ENCODE measurements at regions not wholly inside any gene's neighbourhood (a gene's known extent, or its start where the extent isn't known, plus 50 kb on each side); places are given as distances from the start of the nearest gene placed in this dataset.

DNA sequence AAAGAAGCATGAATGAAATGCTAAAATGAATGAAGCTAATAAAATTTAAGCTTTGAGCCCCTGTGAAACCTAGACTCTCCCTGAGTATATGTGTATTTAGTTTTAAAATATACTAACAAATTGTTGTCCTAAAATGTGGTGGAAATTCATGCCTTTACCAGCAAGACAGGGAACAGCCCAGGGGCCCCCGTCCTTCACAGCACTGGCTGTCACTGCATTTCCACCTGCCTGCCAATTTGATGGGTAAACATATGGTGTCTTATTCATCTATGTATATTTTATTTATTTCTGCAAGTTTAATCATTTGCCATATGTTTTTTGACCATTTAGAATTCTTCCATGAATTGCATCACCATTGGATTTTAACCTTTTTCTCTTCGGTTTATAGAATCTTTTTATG lies 463.7 kb upstream of the NBEA start:
- Histone ChIP-seq H3K27ac (replicated peaks) (no peak overlapping the region), H3K27me3 (ENCODE audit: insufficient read depth, poor library complexity, severe bottlenecking) (no peaks in the 10 kb centered on the region), H3K4me3 (replicated peaks; ENCODE audit: insufficient read depth, low read length) (no peak overlapping the region)
- TF ChIP-seq SPI1 (IDR thresholded peaks at IDR 0.05; ENCODE audit: borderline replicate concordance, low read depth) (no peak), POLR2AphosphoS5 (IDR thresholded peaks at IDR 0.05; ENCODE audit: low read depth) (no peak), GABPA (IDR thresholded peaks at IDR 0.05; ENCODE audit: low read depth) (no peak)
- TF ChIP-seq, protein P1, sequence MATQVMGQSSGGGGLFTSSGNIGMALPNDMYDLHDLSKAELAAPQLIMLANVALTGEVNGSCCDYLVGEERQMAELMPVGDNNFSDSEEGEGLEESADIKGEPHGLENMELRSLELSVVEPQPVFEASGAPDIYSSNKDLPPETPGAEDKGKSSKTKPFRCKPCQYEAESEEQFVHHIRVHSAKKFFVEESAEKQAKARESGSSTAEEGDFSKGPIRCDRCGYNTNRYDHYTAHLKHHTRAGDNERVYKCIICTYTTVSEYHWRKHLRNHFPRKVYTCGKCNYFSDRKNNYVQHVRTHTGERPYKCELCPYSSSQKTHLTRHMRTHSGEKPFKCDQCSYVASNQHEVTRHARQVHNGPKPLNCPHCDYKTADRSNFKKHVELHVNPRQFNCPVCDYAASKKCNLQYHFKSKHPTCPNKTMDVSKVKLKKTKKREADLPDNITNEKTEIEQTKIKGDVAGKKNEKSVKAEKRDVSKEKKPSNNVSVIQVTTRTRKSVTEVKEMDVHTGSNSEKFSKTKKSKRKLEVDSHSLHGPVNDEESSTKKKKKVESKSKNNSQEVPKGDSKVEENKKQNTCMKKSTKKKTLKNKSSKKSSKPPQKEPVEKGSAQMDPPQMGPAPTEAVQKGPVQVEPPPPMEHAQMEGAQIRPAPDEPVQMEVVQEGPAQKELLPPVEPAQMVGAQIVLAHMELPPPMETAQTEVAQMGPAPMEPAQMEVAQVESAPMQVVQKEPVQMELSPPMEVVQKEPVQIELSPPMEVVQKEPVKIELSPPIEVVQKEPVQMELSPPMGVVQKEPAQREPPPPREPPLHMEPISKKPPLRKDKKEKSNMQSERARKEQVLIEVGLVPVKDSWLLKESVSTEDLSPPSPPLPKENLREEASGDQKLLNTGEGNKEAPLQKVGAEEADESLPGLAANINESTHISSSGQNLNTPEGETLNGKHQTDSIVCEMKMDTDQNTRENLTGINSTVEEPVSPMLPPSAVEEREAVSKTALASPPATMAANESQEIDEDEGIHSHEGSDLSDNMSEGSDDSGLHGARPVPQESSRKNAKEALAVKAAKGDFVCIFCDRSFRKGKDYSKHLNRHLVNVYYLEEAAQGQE (IDR thresholded peaks at IDR 0.05; ENCODE audit: insufficient replicate concordance, low read depth), result no peak
- TF ChIP-seq, protein P2, sequence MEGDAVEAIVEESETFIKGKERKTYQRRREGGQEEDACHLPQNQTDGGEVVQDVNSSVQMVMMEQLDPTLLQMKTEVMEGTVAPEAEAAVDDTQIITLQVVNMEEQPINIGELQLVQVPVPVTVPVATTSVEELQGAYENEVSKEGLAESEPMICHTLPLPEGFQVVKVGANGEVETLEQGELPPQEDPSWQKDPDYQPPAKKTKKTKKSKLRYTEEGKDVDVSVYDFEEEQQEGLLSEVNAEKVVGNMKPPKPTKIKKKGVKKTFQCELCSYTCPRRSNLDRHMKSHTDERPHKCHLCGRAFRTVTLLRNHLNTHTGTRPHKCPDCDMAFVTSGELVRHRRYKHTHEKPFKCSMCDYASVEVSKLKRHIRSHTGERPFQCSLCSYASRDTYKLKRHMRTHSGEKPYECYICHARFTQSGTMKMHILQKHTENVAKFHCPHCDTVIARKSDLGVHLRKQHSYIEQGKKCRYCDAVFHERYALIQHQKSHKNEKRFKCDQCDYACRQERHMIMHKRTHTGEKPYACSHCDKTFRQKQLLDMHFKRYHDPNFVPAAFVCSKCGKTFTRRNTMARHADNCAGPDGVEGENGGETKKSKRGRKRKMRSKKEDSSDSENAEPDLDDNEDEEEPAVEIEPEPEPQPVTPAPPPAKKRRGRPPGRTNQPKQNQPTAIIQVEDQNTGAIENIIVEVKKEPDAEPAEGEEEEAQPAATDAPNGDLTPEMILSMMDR (IDR thresholded peaks at IDR 0.05; ENCODE audit: insufficient read depth, low read length), result no peak
- no peak for DNase-seq (ENCODE audit: low read depth in 1 of 2, low spot score in 1 of 2)

DNA sequence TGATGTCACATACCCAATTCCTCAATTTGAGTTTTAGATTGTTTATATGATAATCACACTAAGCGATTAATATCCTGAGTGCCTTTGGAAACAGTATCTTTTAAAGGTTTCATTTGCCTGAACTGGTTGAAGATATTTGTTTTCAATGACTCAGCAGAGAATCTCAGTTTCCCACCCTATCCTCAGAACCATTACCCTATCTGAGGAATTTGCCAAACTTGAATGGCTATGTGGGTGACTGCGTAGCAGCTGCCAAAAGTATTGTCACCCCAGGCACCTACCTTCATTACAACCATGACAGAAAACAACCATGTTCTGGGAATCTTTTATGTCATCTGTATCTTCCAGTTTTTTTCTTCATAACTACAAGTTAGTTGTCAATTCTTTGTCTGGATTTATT lies 440.1 kb upstream of the NBEA start:
- no peak for DNase-seq (ENCODE audit: low read depth in 1 of 2, low spot score in 1 of 2)
- H3K4me3 ChIP-seq (replicated peaks; ENCODE audit: insufficient read depth, low read length), result no peak overlapping the region
- H3K27me3 ChIP-seq (ENCODE audit: insufficient read depth, poor library complexity, severe bottlenecking), result no peaks in the 10 kb centered on the region
- H3K27ac ChIP-seq (replicated peaks), result no peak overlapping the region
- TF ChIP-seq SPI1 (IDR thresholded peaks at IDR 0.05; ENCODE audit: borderline replicate concordance, low read depth) (no peak), GABPA (IDR thresholded peaks at IDR 0.05; ENCODE audit: low read depth) (no peak), POLR2AphosphoS5 (IDR thresholded peaks at IDR 0.05; ENCODE audit: low read depth) (no peak)
- TF ChIP-seq, protein P2 (IDR thresholded peaks at IDR 0.05; ENCODE audit: insufficient read depth, low read length), result no peak
- TF ChIP-seq, protein P1 (IDR thresholded peaks at IDR 0.05; ENCODE audit: insufficient replicate concordance, low read depth), result no peak

DNA sequence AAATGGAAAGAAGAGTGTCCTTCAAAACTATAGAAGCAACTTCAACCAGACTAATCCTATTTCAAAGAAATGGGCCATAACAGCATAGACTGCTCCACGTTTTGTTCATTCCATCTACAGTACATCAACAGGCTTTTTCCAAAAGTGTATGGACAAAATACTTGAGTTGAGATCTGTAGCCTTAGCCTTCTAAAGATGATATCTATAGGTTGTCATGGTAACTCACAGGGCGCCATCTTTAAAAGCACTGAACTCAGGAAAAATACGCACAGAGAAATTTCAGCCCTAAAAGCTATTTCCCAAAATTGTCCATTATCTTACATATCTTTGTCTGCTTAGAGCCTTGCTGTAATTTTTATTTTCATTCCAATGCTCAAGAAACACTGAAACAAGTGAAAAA lies 439.4 kb upstream of the NBEA start:
- Histone ChIP-seq H3K4me3 (replicated peaks; ENCODE audit: insufficient read depth, low read length) (no peak overlapping the region), H3K27ac (replicated peaks) (no peak overlapping the region), H3K27me3 (ENCODE audit: insufficient read depth, poor library complexity, severe bottlenecking) (no peaks in the 10 kb centered on the region)
- DNase-seq (ENCODE audit: low read depth in 1 of 2, low spot score in 1 of 2), result no peak
- TF ChIP-seq, protein P1 (IDR thresholded peaks at IDR 0.05; ENCODE audit: insufficient replicate concordance, low read depth), result no peak
- TF ChIP-seq SPI1 (IDR thresholded peaks at IDR 0.05; ENCODE audit: borderline replicate concordance, low read depth), result no peak
- TF ChIP-seq GABPA (IDR thresholded peaks at IDR 0.05; ENCODE audit: low read depth), result no peak
- no peak for TF ChIP-seq POLR2AphosphoS5 (IDR thresholded peaks at IDR 0.05; ENCODE audit: low read depth)
- TF ChIP-seq, protein P2 (IDR thresholded peaks at IDR 0.05; ENCODE audit: insufficient read depth, low read length), result no peak

Measured in HL-60 (cell line).